ENCODE measurements at regions not wholly inside any gene's neighbourhood (a gene's known extent, or its start where the extent isn't known, plus 50 kb on each side); places are given as distances from the start of the nearest gene placed in this dataset.

DNA sequence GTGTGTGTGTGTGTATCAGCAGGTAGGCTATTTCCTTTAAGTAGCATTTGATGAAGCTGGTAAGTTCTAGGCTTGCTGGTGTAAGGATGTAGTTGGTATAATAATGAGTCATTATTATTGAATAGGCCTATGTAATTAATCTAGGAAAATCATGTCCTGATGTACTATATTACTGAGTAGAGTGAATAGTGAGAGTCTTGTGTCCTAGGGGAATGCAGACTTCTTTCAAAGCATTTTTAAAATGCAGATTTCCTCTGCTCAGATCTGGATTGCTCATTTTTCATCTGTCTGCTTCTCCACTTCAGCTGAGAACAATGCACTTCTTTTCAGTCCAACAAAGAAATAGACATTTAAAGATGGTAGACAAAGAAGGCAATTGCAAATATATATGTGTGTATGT lies 434.2 kb upstream of the ONECUT1 start:
- no peak overlapping the region for H2BK5ac ChIP-seq (ENCODE audit: insufficient read length, low read length)
- H3K4me1 Mint-ChIP-seq: no peaks in the 10 kb centered on the region
- no peak overlapping the region for H3K27ac ChIP-seq (ENCODE audit: insufficient read length, low read depth, low read length)
- H2AFZ ChIP-seq (ENCODE audit: low read length): no peak overlapping the region
- H3T11ph ChIP-seq (ENCODE audit: low read length): no peak overlapping the region
- H3K27me3 Mint-ChIP-seq (ENCODE audit: low read depth): no peaks in the 10 kb centered on the region
- no peak overlapping the region for H2BK20ac ChIP-seq (ENCODE audit: low read depth, low read length, poor library complexity, severe bottlenecking)
- H3K18ac ChIP-seq (ENCODE audit: insufficient read length, low read depth, low read length): no peak overlapping the region
- no peaks in the 10 kb centered on the region for H3K23me2 ChIP-seq (ENCODE audit: insufficient read length, low read depth, low read length, poor library complexity, severe bottlenecking)
- H3K4me3 Mint-ChIP-seq: no peak overlapping the region
- H3K27ac Mint-ChIP-seq: no peak overlapping the region
- no peak overlapping the region for H2BK15ac ChIP-seq (ENCODE audit: low read depth, low read length)
- no peaks in the 10 kb centered on the region for H3K79me1 ChIP-seq (ENCODE audit: insufficient read depth, low read depth, low read length, poor library complexity, severe bottlenecking)
- no peaks in the 10 kb centered on the region for H4K20me1 ChIP-seq (ENCODE audit: control insufficient read depth, insufficient read depth, insufficient read length)
- DNase-seq: no peak
- no peak overlapping the region for H2AK5ac ChIP-seq (ENCODE audit: insufficient read length, low read length)
- H2BK12ac ChIP-seq (ENCODE audit: insufficient read length, low read depth, low read length): no peak overlapping the region
- H4K5ac ChIP-seq (ENCODE audit: insufficient read length, low read depth, low read length): no peak overlapping the region
- H4K91ac ChIP-seq (ENCODE audit: insufficient read length, low read depth, low read length): no peak overlapping the region
- H2BK120ac ChIP-seq (ENCODE audit: low read depth, low read length, poor library complexity, severe bottlenecking): no peak overlapping the region
- H3K27me3 ChIP-seq (ENCODE audit: insufficient read depth, low read length): no peaks in the 10 kb centered on the region
- H3K56ac ChIP-seq (ENCODE audit: insufficient read length, low read depth, low read length): no peak overlapping the region
- H3K9me3 ChIP-seq (ENCODE audit: control insufficient read depth, low read depth, low read length): no peaks in the 10 kb centered on the region
- TF ChIP-seq, protein P1, sequence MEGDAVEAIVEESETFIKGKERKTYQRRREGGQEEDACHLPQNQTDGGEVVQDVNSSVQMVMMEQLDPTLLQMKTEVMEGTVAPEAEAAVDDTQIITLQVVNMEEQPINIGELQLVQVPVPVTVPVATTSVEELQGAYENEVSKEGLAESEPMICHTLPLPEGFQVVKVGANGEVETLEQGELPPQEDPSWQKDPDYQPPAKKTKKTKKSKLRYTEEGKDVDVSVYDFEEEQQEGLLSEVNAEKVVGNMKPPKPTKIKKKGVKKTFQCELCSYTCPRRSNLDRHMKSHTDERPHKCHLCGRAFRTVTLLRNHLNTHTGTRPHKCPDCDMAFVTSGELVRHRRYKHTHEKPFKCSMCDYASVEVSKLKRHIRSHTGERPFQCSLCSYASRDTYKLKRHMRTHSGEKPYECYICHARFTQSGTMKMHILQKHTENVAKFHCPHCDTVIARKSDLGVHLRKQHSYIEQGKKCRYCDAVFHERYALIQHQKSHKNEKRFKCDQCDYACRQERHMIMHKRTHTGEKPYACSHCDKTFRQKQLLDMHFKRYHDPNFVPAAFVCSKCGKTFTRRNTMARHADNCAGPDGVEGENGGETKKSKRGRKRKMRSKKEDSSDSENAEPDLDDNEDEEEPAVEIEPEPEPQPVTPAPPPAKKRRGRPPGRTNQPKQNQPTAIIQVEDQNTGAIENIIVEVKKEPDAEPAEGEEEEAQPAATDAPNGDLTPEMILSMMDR (conservative IDR thresholded peaks at IDR 0.05): no peak
- no peak overlapping the region for H3K14ac ChIP-seq (ENCODE audit: insufficient read depth, low read length)
- no peak overlapping the region for H3K4me2 ChIP-seq (ENCODE audit: insufficient read depth, insufficient read length, low read length)
- H3K4me1 ChIP-seq (ENCODE audit: insufficient read depth, low read length): no peaks in the 10 kb centered on the region
- H3K79me2 ChIP-seq (ENCODE audit: insufficient read depth, low read length): no peaks in the 10 kb centered on the region
- H3K36me3 Mint-ChIP-seq (ENCODE audit: insufficient read depth in 1 of 3, low read depth in 3 of 3): no peaks in the 10 kb centered on the region
- no peak overlapping the region for H3K23ac ChIP-seq (ENCODE audit: insufficient read length, low read depth, low read length)
- H3K4ac ChIP-seq (ENCODE audit: low read depth, low read length): no peak overlapping the region
- no peak overlapping the region for H3K9ac ChIP-seq (ENCODE audit: extremely low read depth, insufficient read length, low read length)
- H3K9me3 Mint-ChIP-seq: no peaks in the 10 kb centered on the region
- H4K8ac ChIP-seq (replicated peaks; ENCODE audit: insufficient read length, low read depth, low read length): no peak overlapping the region
